ENCODE measurements at regions not wholly inside any gene's neighbourhood (a gene's known extent, or its start where the extent isn't known, plus 50 kb on each side); places are given as distances from the start of the nearest gene placed in this dataset.
"Not testable (repeated sequence)": the region's sequence is repeated elsewhere in the genome, so short reads cannot be mapped to it uniquely, and the experiment has no call there.

GRCh38 chr1:120664376-120665249, 59.1 kb upstream of the NBPF26 start:
- not testable (repeated sequence) for DNase-seq (ENCODE audit: low read depth, low spot score)

GRCh38 chr1:120665250-120665577, 58.5 kb upstream of the NBPF26 start:
- not testable (repeated sequence) for DNase-seq (ENCODE audit: low read depth, low spot score)

- DNase-seq (ENCODE audit: low read depth, low spot score): not testable (repeated sequence)
These were observed 55.6 kb upstream of the NBPF26 start for GRCh38 chr1:120668187-120668586.
